Superior temporal gyrus (tissue), 1 donor: ENCODE measurements at regions not wholly inside any gene's neighbourhood (a gene's known extent, or its start where the extent isn't known, plus 50 kb on each side); places are given as distances from the start of the nearest gene placed in this dataset.
"Not testable (repeated sequence)": the region's sequence is repeated elsewhere in the genome, so short reads cannot be mapped to it uniquely, and the experiment has no call there.

Source experiments
- DNase-seq: peaks from one replicate; pipeline ENCODE4 v3.0.0-alpha.2; 2016; ENCODE audit errors: extremely low spot score

- DNase-seq: no peak
Observed at GRCh38 chrX:42442745-42443144, 335.2 kb downstream of the PPP1R2C start.

GRCh38 chrX:42437211-42437610, 340.8 kb downstream of the PPP1R2C start:
- DNase-seq: no peak

GRCh38 chrX:42434458-42435166, 343.4 kb downstream of the PPP1R2C start:
- no peak for DNase-seq

- no peak for DNase-seq
Observed at GRCh38 chrX:42432552-42432951, 345.4 kb downstream of the PPP1R2C start.

- DNase-seq: no peak
Observed at GRCh38 chrX:42422961-42423360, 355.0 kb downstream of the PPP1R2C start.

- DNase-seq: no peak
Observed at GRCh38 chrX:42420426-42420825, 357.5 kb downstream of the PPP1R2C start.

GRCh38 chrX:42415636-42416035, 362.3 kb downstream of the PPP1R2C start:
- DNase-seq: no peak

- no peak for DNase-seq
Observed at GRCh38 chrX:42414057-42414456, 363.9 kb downstream of the PPP1R2C start.

GRCh38 chrX:42399632-42400024, 378.3 kb downstream of the PPP1R2C start:
- DNase-seq: peak; percentile 6

GRCh38 chrX:42398967-42399631, 378.9 kb downstream of the PPP1R2C start:
- DNase-seq: no peak

- DNase-seq: no peak
Observed at GRCh38 chrX:42396136-42396535, 381.8 kb downstream of the PPP1R2C start.

GRCh38 chrX:42392846-42393245, 385.1 kb downstream of the PPP1R2C start:
- no peak for DNase-seq

GRCh38 chrX:42386681-42387080, 391.3 kb downstream of the PPP1R2C start:
- DNase-seq: no peak

GRCh38 chrX:42385730-42386129, 392.2 kb downstream of the PPP1R2C start:
- DNase-seq: no peak

- no peak for DNase-seq
Observed at GRCh38 chrX:42384956-42385355, 393.0 kb downstream of the PPP1R2C start.

GRCh38 chrX:42378857-42379256, 399.1 kb downstream of the PPP1R2C start:
- DNase-seq: no peak

GRCh38 chrX:42375086-42375485, 402.9 kb downstream of the PPP1R2C start:
- DNase-seq: no peak

GRCh38 chrX:42366181-42366580, 411.8 kb downstream of the PPP1R2C start:
- no peak for DNase-seq

- DNase-seq: no peak
Observed at GRCh38 chrX:42362219-42362618, 415.7 kb downstream of the PPP1R2C start.

GRCh38 chrX:42342981-42343380, 419.6 kb upstream of the CASK start:
- DNase-seq: not testable (repeated sequence)
